Neural cell (in vitro differentiated cells): ENCODE measurements at regions not wholly inside any gene's neighbourhood (a gene's known extent, or its start where the extent isn't known, plus 50 kb on each side); places are given as distances from the start of the nearest gene placed in this dataset.

Experiments used
- EP300 ChIP-seq: fragments of 450-650 bp; conservative IDR thresholded peaks from 2 replicates; pipeline ENCODE4 v1.6.1; 2014; ENCODE audit warnings: antibody characterized with exemption, mild to moderate bottlenecking, moderate library complexity; ENCODE audit not compliant: poor library complexity, severe bottlenecking
- EZH2 ChIP-seq: fragments of 200-600, 300-800 bp; shearing (Covaris generic), sonication (generic); IDR thresholded peaks from 2 replicates; pipeline ENCODE4 v1.6.1; 2014; ENCODE audit warnings: antibody characterized with exemption, low read length, borderline replicate concordance, mild to moderate bottlenecking; ENCODE audit not compliant: insufficient read depth, poor library complexity, severe bottlenecking
- MXI1 ChIP-seq: fragments of 450-650 bp; conservative IDR thresholded peaks from 2 replicates; pipeline ENCODE4 v1.6.1; 2014; ENCODE audit warnings: antibody characterized with exemption, mild to moderate bottlenecking; ENCODE audit not compliant: poor library complexity, severe bottlenecking
- POLR2AphosphoS5 ChIP-seq: IDR thresholded peaks from 2 replicates; pipeline ENCODE4 v1.6.1; 2012
- RAD21 ChIP-seq: fragments of 450-650 bp; conservative IDR thresholded peaks from 2 replicates; pipeline ENCODE4 v1.6.1; 2014; ENCODE audit warnings: antibody characterized with exemption, mild to moderate bottlenecking, moderate library complexity
- REST ChIP-seq: IDR thresholded peaks from 2 replicates; pipeline ENCODE4 v1.6.1; 2012; ENCODE audit warnings: borderline replicate concordance
- SMC3 ChIP-seq: fragments of 450-650 bp; conservative IDR thresholded peaks from 2 replicates; pipeline ENCODE4 v1.6.1; 2014; ENCODE audit warnings: antibody characterized with exemption, mild to moderate bottlenecking, moderate library complexity; ENCODE audit not compliant: poor library complexity
- TAF1 ChIP-seq: IDR thresholded peaks from 2 replicates; pipeline ENCODE4 v1.6.1; 2012; ENCODE audit warnings: low read depth
- TF ChIP-seq, protein P1 (sequence below): fragments of 450-650 bp; IDR thresholded peaks from 2 replicates; pipeline ENCODE4 v1.5.1; 2014; ENCODE audit warnings: antibody characterized with exemption, mild to moderate bottlenecking, moderate library complexity; ENCODE audit not compliant: poor library complexity, severe bottlenecking

GRCh38 chr7:125529249-125529648 lies 599.6 kb upstream of the POT1 start:
- TF ChIP-seq, protein P1, sequence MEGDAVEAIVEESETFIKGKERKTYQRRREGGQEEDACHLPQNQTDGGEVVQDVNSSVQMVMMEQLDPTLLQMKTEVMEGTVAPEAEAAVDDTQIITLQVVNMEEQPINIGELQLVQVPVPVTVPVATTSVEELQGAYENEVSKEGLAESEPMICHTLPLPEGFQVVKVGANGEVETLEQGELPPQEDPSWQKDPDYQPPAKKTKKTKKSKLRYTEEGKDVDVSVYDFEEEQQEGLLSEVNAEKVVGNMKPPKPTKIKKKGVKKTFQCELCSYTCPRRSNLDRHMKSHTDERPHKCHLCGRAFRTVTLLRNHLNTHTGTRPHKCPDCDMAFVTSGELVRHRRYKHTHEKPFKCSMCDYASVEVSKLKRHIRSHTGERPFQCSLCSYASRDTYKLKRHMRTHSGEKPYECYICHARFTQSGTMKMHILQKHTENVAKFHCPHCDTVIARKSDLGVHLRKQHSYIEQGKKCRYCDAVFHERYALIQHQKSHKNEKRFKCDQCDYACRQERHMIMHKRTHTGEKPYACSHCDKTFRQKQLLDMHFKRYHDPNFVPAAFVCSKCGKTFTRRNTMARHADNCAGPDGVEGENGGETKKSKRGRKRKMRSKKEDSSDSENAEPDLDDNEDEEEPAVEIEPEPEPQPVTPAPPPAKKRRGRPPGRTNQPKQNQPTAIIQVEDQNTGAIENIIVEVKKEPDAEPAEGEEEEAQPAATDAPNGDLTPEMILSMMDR = no peak
- TF ChIP-seq EZH2 (no peak), REST (no peak), POLR2AphosphoS5 (no peak), EP300 (no peak), TAF1 (no peak), MXI1 (no peak), SMC3 (no peak), RAD21 (no peak)
